NCI-H1092 (cell line): ENCODE measurements at regions not wholly inside any gene's neighbourhood (a gene's known extent, or its start where the extent isn't known, plus 50 kb on each side); places are given as distances from the start of the nearest gene placed in this dataset.
"Not testable (repeated sequence)": the region's sequence is repeated elsewhere in the genome, so short reads cannot be mapped to it uniquely, and the experiment has no call there.

Experiments
- DNase-seq: peaks from one replicate; lab custom pipeline; 2025; lab: John Stamatoyannopoulos, UW

DNA sequence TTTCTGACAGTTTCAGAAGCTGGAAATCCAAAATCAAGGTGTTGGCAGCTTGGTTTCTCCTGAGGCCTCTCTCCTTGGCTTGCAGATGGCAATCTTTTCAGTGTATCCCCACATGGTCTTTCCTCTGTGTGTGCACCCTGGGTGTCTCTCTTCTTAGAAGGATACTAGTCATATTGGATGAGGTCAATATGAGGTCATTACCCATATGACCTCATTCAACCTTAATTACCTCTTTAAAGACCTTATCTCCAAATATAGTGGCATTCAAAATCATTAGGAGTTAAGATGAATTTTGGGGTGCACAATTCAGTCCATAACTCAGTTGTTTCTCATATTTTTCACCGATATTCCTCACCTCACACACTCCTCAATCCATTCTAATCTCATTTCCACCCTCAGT is 92.4 kb upstream of the TGM3 start:
- no peak for DNase-seq

DNA sequence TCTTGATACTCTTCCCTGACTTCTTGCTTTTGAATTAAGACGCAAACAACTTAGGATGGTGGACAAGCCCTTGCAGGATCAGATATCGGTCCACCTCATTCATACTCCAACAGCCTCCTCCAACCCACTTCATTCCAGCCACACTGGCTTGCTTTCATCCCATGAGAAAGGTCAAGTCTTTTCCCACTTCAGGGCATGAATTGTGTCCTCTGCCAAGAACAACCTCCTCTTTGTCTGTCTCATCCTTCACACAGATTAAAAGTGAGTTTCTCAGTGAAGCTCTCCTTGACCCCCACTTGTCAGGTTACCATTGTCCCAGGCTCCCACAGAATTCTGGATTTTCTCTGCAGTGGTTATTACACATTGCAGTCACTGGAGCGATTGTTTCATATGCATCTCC is 91.8 kb upstream of the TGM3 start:
- no peak for DNase-seq

DNA sequence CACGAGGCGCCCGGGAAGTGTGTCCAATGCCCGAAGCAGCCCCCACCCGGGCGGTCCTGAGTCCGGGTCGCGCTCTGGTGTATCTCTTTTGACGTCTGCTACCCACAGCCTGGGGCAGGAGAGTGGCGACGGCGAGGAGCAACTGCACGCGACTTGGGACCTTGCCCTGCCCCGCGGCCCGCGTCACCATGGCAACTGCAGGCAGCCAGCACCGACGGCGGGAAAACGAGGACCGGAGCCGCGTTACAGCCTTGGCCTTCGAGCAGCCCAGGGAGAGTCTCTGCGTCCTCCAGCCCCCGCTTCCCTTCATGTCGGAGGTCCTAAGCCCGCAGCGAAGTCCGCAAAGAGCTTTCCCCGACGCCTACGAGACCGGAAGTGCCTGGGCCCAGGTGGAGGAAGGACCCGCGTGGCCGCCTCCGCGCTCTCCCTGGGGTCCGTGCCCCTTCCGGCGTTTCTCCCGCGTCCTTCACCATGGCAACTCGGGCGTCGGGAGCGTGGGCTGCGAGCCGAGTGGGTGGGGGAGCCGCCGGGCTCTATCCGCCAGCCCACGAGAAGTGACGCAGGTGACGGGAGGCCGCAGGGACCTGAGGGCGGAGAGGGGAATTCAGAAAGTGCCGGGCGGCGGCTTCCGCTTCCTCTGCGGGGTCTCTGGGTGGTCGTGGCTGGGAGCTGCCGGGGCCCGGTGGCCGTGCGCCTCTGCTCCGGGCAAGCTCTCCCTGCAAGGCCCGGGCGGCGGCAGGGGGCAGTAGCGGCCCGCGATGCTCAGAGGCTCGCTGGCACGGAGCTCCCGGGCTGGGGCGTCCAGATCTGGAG is 88.6 kb upstream of the TGM3 start:
- peak; percentile 69 for DNase-seq

DNA sequence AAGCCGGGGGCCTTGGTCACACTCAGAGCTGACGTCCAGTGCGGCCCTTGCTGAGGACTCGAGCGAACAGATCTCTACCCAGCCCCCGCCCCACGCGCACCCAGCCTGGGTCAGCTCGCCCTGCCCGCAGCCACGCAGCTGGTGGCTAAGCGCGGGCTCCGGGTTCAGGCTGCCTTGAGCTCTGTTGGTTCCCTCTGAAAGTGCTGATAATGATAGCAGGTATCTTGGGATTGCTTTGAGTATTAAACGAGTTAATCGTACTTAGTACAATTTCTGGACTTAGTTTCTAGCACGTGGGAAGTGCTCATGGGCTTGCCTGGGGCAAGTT is 88.1 kb upstream of the TGM3 start:
- DNase-seq, result no peak

DNA sequence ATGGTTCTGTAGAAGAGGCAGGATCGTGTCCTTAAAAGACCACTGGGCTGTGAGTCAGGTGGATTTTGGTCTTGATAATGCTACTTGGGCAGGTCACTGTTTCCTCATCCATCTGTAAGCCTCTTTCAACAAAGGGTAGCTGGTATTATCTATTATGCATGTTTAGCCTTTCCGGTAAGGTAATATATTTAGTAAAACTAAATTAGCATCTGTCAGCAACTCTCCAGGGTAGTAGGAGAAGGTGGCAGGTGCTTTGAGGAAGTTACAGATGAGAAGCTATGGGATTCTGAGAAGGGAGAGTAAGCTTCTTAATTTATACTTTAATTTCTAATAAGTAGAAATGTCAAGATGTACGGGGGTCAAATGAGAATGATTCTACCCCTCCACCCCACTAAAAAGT is 86.9 kb upstream of the TGM3 start:
- no peak for DNase-seq

DNA sequence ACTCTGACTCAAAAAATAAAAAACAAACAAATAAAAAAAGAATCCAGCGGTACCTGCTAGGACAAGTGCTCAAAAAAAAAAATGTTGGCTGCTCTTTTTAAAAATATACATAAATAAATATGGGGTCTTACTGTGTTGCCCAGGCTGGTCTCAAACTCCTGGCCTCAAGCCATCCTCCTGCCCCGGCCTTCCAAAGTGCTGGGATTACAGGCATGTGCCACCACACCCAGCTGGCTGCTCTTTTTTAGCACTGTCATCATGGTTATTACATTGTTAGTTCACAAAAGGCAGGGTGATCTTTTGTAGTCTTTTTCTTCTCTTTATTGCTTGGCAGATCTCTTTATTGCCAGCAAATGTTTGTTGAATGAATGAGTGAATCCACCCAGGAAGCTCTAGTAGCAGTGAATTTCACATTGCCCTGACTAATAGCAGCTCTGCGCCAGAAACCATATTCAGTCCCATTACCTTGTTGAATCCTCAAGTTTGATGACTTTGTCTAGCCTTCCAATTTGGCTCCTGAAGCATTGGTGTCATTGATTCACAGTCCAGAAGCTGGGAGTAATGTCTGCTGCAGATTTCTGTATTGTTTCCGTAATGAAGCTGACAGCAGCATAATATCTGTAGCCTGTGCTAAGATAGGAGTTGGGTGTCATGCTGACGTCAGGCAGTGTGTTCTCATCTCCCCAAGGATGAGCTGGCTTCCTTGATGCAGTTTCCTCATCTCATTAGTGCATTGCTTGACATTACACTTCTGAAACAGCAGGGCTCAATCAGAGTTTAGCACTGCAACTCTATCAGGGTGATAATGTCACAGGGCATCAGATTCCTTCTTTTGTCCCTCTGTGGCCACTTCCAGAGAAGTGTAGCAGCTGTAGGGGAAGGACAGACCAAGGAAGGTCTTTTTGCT is 84.9 kb upstream of the TGM3 start:
- no peak for DNase-seq

DNA sequence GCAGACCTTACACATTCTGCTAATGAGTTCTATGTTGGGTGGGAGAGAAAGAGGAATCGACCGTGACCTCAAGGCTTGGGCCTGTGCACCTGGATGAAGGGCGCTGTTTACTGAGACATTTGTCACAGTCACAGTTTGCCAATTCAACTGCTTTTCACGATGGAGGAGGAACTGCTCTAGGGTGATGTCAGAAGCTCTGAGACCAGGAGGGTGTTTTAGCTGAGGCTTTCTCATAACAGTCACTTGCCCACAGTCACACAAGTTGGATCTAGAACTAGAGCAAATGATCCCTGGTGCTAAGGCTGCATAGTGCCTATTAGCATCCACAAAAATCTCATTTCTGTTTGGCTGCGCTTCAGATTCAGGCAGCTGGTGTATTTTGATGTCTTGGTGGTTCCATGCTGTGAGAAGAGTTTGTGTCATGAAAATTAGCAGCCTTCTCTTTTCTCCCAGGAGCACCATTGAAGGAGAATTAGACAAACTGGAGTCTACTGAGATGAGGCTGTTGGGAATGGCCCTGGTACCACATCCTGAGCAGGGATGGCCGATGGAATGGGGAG is 83.3 kb upstream of the TGM3 start:
- DNase-seq, result no peak

DNA sequence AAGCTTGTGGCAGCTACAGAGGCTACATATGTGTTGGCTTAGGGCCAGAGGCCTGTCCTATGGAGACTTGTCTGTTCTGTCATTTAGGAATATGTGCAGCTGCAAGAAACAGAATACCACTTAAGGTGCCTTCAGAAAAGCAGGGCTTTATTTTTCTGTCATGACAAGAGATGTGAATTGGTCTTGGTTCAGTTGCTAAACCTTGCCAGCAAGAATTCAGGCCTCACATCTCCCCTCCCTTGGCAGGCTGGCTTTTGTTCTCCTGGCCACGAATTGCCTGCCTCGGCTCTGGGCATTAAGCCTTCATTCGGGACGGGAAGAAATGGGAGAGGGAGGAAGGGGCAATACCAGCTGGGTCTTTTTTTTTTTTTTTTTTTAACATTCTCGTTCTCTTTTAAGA is 82.4 kb upstream of the TGM3 start:
- no peak for DNase-seq

DNA sequence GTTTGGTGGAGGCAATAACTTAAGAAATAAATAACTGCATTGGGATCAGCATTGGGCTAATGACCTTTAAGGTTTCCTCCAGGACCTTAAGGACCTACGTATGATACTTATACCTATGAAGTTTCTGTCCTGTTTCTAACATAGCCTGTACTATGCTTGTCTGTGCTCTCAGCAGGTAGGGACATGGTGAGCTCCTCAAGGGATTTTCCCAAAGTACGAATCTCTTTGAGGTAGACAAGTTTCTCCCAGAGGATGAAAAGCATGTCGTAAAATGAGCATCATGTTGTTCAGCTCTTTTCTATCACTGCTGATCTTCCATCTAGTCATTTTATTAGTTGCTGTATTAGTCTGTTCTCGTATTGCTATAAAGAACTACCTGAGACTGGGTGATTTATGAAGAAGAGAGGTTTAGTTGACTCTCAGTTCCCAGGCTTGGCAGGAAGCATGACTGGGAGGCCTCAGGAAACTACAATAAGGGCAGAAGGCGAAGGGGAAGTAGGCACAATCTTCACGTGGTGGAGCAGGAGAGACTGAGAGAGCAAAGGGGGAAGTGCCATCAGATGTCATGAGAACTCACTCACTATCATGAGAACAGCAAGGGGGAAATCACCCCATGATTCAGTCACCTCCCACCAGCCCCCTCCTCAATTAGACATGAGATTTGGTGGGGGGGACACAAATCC is 77.8 kb upstream of the TGM3 start:
- DNase-seq, result no peak

DNA sequence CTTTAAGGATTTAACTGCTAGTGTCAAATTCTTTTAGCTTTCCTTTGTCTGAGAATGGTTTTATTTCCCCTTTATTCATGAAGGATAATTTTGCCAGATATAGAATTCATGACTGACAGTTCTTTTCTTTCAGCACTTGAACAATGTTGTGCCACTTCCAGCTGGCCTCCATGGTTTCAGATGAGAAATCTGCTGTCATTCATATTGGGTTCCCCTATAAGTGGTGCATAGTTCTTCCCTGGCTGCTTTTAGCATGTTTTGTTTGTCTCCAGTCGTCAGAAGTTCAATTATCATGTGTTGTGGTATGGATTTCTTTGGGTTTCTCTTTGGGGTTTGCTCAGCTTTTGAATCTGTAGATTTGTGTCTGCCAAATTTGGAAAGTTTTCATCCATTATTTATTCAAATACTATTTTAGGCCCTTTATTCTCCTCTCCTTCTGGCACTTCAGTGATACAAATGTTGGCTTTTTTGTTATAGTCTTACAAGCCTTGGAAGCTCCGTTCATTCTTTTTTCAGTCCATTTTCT is 76.3 kb upstream of the TGM3 start:
- DNase-seq, result no peak

DNA sequence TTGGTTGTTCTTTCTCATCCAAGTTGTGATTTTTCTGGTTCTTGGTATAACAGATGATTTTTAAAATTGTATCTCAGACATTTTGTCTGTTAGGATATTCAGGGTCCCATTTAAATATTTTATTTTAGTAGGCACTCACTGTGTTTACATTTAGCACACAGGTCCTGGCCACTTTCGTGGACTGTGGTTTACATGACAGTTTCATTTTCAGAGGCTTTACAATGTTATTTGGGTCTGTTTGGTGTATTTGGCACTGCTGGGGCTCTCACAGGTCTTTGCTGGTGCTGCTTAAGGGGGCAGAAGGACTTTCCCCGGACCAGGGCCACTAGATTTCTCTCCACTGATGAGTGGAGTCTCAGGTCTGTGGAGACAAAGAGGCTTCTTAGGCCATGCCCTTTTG is 75.5 kb upstream of the TGM3 start:
- DNase-seq, result no peak

DNA sequence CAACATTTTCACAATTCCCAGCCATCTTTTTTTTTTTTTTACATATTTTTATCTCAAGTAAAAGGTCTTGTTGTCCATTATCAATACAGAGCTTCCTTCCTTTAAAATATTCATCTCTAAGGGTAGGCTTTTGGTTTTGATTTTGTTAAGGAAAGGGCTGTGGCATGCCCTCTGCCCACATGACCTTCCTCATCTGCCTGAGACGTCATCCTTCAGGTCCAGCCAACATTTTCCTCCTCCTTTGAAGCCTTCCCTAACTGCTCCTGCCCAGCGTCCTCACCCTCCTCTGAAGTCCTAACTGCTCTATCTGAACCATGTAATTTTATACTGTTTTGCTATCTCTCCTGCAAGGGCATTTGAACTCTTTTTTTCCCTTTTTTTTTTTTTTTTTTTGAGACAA is 73.9 kb upstream of the TGM3 start:
- DNase-seq, result no peak

DNA sequence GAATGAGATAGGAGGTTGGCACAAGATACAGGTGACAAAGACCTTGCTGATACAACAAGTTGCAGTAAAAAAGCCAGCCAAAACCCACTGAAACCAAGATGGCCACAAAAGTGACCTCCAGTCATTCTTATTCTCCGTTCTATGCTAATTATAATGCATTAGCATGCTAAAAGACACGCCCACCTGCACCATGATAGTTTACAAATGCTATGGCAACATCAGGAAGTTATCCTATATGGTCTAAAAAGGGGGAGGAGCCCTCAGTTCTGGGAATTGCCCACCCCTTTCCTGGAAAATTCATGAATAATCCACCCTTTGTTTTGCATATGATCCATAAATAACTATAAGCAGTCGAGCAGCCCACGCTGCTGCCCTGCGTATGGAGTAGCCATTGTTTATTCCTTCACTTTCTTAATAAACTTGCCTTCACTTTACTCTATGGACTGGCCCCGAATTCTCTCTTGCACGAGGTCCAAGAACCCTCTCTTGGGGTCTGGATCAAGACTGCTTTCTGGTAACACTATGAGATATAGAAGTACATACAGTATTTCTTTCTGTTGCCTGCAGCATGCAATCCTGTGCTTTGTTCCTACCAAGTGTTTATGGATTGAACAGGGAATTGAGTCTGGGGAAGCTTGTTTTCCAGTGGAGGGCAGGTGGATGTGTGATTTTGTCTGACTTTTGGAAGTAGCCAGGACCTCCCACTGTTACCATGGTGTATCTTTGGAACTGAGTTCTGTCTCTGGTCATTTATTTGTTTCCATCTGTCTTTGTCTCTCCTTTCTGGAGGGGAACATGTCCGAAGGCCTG is 72.0 kb upstream of the TGM3 start:
- DNase-seq, result no peak

DNA sequence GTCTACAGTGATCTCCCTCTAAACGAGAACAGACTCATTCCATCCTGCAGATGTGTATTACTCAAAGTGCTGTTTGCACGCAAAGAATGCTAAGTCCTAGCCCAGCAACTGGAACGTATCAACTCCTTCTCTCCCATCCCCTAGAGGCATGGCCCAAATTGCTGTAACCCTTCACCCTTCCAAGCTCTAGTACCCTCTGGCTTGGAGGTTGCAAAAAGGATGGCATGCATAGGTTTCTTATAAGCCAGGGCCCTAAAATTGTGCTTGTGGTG is 71.5 kb upstream of the TGM3 start:
- DNase-seq, result no peak

DNA sequence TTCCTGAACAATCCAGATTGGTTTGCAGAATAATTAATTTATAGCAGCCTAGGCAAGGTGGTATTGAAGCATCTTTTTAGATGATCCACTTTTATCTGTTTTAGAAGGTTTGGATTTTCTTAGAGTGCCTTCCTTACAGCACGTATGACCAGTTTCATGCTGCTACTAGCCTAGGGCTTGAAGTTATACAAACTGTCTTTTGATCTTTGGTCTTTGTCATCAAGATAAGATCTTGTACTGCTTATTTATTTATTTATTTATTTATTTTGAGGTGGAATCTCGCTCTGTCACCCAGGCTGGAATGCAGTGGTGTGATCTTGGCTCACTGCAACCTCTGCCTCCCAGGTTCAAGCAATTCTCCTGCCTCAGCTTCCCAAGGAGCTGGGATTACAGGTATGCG is 68.5 kb upstream of the TGM3 start:
- DNase-seq, result not testable (repeated sequence)

DNA sequence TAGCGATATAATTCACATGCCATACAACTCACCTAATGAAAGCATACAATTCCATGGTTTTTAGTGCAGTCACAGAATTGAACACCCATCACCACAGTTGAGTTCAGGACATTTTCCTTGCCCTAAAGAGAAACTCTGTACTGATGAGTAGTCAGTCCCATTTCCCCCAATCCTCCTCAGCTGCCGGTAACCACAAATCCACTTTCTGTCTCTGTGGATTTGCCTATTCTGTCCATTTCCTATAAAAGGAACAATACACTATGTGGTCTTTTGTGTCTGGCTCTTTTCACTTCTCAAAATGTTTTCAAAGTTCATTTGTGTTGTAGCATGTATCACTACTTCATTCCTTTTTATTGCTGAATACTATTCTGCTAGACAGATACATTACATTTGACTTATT is 67.9 kb upstream of the TGM3 start:
- no peak for DNase-seq

DNA sequence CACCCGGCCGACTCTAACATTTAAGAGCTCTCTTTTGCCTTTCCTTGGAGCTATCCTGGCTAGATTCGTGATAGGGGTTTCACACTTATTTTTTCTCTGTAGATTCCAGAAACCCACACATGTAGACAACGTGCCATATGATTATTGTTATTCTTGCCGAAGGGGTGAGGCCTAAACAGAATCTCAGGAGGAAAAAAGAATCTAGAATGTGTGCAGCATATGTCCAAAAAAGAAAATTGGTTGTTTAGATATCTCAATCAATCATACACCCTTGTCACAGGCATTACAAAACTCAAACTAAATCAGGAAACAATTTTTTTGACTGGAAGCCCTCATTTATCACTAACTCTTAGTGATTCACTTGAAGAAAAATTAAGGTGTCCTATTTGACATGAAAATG is 66.9 kb upstream of the TGM3 start:
- no peak for DNase-seq

DNA sequence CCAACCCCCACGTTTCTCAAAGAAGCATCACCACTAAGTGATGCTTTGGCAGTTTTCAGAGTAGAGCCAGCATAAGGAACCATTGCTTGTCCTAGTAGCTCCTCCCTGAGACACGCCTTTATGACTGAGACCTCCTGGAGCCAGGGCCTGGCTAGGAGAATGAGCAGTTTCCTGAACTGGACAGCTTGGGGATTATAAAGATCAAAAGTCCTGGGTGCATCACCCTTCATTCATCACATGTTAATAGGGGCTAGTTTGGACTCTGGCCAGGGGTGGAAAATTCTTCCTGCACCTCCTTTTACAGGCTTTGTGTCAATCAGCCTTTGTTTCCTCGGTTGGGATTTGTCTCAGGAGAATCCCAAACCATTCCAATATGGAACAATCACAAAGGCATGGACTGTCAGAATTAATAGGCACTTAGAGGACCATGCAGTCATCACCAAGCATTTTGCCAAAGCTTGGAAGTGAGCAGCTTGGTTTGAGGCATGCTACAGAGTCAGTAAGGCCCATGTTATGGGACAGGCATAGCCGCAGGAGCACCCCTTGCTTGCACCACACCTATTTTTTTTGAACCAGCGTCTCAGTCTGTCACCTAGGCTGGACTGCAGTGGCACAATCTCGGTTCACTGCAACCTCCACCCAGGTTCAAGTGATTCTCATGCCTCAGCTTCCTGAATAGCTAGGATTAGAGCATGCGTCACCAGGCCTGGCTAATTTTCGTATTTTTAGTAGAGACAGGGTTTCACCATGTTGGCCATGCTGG is 64.9 kb upstream of the TGM3 start:
- no peak for DNase-seq

DNA sequence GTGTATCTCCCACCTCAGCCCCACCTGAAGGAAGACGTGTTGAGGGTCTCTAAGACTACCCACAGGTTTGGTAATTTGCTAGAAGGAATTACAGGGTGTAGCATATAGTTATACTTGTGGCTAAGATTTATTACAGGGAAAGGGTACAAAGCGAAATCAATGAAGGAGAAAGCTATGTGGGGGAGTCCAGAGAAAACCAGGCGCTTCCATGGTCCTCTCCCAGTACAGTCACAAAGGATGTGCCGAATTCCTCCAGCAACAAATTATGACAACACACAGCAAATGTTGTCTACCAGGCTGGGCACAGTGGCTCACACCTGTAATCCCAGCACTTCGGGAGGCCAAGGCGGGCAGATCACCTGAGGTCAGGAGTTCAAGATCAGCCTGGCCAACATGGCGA is 64.1 kb upstream of the TGM3 start:
- DNase-seq, result no peak

DNA sequence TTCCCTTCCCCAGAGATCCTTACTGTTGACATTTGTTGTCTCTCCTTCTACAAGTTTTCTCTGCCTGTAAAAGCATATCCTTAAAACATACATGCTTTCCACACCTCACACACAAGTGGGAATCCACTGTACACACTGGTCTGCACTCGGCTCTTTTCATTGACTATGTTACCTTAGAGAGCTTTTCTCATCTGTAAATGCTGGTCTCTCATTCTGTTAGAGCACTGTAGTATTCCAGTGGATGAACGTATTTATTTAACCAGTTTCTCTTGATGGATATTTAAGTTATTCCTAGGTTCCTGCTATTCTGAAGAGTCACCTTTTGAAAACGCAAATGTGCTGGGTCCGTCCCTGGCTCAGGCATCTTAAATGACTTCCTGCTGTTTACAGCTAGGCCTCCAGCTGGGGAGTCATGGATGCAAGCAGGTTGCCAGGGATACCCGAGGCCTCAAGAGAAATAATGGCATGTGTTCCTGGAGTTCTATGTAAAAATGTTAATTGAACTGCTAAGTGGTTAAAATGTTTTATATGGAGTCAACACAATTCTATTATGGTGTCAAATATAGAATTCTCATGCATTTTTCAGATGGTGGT is 61.1 kb upstream of the TGM3 start:
- DNase-seq, result peak; percentile 32

DNA sequence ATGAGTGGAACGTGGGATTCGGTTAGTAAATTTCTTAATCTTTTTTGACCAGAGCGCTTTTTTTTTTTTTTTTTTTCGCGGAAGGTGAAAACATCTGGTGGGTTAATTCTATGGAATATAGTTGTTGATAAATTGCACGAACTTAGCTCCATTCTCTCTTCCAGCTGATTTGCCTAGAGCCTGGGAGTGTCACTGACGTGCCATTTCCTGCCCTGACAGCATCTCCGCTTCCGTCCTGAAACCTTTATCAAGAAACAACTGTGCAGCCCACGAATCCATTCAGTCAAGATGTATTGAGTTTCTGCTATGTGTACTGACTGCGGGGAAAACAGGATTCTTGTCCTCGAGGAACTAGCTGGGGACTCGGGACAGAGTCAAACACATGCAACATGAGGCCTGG is 59.5 kb upstream of the TGM3 start:
- no peak for DNase-seq
